GM12873 (cell line): ENCODE measurements at regions not wholly inside any gene's neighbourhood (a gene's known extent, or its start where the extent isn't known, plus 50 kb on each side); places are given as distances from the start of the nearest gene placed in this dataset.

Experiments
- TF ChIP-seq, protein P1 (sequence below): IDR thresholded peaks from 2 replicates; pipeline ENCODE4 v1.5.1; 2012; ENCODE audit warnings: low read depth, mild to moderate bottlenecking, moderate library complexity, low read length, control low read depth; ENCODE audit not compliant: insufficient read depth; ENCODE audit errors: missing control alignments

DNA sequence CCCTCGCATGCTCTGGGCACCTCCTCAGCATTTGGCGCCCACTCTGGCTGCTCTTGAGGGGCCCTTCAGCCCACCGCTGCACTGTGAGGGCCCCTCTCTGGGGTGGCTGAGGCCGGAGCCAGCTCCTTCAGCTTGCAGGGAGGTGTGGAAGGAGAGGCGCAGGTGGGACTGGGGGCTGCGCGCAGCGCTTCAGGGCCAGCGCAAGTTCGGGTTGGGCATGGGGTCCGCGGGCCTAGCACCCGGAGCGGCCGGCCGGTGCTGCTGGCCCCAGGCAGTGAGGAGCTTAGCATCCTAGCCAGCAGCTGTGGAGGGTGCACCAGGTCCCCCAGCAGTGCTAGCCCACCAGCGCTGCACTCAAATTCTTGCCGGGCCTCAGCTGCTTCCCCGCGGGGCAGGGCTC lies 305.6 kb upstream of the ANKRD30A start:
- TF ChIP-seq, protein P1, sequence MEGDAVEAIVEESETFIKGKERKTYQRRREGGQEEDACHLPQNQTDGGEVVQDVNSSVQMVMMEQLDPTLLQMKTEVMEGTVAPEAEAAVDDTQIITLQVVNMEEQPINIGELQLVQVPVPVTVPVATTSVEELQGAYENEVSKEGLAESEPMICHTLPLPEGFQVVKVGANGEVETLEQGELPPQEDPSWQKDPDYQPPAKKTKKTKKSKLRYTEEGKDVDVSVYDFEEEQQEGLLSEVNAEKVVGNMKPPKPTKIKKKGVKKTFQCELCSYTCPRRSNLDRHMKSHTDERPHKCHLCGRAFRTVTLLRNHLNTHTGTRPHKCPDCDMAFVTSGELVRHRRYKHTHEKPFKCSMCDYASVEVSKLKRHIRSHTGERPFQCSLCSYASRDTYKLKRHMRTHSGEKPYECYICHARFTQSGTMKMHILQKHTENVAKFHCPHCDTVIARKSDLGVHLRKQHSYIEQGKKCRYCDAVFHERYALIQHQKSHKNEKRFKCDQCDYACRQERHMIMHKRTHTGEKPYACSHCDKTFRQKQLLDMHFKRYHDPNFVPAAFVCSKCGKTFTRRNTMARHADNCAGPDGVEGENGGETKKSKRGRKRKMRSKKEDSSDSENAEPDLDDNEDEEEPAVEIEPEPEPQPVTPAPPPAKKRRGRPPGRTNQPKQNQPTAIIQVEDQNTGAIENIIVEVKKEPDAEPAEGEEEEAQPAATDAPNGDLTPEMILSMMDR, result no peak

DNA sequence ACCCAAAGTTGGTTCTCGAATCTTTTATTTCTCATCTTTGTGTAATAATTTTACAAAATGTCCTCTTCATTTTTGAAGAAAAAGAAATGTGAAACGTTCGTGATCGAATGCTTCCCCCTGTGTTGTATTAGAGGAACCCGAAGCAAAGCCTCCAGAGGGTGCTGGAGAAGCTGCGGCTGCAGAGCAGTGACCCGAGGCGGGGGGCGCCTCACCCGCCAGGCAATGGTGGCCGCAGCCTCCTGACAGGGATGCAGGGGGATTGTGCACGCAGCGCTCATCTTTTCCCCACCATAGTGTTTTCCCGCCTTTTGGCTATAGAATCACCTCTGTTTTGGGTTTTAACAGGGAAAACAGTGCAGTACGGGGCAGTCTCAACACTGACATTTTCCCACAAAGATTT lies 307.5 kb upstream of the ANKRD30A start:
- TF ChIP-seq, protein P1, result no peak

DNA sequence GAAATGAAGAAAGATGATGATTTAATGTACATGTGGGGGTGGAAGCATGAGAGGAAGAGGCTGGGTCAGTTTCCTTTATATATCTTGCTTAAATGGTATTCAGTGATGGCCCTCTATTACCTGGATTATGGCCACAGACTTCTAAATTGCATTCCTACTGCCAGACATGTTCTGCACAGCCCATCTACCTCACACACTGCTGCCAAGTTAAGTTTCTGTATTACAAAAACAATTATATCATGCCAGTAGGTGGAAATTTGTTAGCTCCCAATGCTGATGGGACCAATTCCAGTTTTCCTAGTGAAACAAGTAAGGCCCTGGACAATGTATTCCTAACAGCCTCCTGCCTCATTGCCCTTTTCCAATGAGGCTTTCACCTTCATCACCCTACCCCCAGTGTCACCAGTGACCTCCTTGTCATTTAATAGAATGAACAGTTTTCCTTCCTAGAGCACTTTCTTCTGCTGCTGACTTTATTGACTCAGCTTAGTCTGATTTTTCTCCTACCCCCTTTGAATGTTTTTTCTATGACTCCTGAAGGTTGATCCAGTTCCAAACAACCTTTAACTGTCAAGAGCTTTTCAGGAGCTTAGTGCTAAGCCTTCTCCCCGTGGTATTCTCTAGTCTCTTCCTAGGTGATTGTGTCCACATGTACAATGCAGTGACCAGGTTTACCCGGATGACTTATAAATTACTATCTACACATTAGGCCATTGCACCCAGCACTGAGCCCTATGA lies 316.6 kb upstream of the ANKRD30A start:
- TF ChIP-seq, protein P1, result no peak

DNA sequence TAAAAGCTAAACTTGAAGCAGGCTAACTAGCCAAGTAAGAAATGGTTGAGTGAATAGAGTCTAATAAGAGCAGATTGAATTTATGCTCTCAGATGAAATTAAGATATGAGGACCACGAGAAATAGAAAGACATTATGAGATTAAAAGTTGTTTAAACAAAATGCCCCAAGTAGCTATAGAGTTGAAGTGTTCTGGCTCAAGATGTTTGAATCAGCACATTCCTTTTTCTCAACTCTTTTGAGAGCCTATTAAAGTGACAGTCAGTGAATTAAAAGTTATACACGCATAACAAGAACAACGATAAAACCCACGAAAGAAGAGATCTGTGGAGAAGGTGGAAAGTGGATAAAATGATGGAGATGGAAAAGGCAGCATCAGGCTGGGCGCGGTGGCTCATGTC lies 322.2 kb upstream of the ANKRD30A start:
- TF ChIP-seq, protein P1, result no peak

DNA sequence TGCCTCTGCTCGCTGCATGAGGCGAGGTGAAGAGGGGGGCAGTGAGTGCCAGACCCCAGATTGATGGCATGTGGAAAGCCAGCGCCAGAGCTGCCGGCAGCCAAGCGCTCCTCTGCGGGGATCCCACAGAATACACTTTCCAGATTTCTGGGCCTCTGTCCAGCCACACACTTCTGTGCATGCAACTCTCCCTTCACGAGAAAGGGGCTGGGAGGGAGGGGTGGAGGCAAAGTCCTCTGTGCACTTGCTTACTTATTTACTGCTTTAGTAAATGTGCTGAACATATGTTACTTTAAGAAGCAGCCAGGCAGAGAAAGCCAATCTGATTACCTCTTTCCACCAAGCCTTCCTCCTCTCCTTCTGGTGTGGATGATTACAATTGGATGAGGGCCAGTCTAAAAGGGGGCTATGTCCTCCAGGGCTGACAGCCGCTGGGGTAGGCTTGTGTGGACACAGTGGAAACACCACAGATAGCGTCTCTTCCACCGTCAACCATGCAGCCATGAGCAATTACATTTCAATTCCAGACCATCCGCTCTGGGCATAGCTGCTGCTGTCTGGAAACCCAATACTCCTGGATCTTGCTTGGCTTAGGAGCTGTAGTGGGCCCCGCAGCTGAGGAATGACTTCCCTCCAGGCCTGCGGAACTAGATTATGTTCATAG lies 322.8 kb upstream of the ANKRD30A start:
- TF ChIP-seq, protein P1, result no peak

DNA sequence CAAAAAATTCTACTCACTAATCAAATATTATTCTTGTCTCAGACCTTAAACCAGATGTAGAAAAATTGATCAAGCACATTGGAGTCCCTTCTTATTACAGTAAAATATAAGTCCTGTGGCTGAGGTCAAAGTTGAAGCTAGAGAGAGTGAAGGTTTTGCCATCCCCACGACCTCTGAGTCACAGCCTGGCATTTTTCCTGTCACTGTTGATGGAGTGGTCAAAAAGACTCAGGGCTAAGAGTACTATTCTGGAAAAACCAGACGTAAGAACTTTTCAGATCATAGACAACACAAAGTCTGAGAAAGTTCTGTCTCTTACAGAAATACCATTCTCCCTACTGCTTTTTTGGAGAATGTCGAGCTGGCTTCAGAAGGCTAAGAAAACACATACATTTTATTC lies 323.7 kb upstream of the ANKRD30A start:
- TF ChIP-seq, protein P1, result no peak

DNA sequence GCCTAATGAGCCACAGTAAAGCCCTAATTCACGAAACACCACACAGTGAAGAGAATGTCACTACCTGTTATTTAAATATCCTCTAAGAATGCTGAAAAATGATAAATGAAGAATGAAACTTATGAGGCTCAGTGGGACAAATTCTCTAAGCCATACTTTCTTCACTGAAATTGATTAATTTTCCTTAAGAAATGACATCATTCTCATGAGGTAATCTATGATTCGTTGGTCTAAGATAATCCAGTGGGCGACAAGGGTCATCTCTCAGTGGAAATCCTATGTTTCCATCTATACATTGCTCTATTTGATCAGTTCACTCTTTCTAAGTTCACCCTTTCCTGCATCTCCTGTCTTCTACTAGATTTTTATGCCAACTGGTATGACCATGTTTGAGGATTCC lies 330.4 kb upstream of the ANKRD30A start:
- TF ChIP-seq, protein P1, result no peak
